Iris pigment epithelial cell (primary cell): ENCODE measurements at regions not wholly inside any gene's neighbourhood (a gene's known extent, or its start where the extent isn't known, plus 50 kb on each side); places are given as distances from the start of the nearest gene placed in this dataset.

Experiments
- DNase-seq: peaks from one replicate; pipeline ENCODE4 v3.0.0-alpha.2; 2011; ENCODE audit warnings: low read depth

GRCh38 chr3:102083473-102083872, 234.2 kb downstream of the NFKBIZ start:
- DNase-seq: no peak

GRCh38 chr3:102084006-102084405, 234.7 kb downstream of the NFKBIZ start:
- DNase-seq: peak; percentile 59

- DNase-seq: no peak
These were observed 235.4 kb downstream of the NFKBIZ start for GRCh38 chr3:102084704-102085103.

GRCh38 chr3:102085431-102086176, 236.3 kb downstream of the NFKBIZ start:
- DNase-seq: no peak

GRCh38 chr3:102087236-102087635, 237.9 kb downstream of the NFKBIZ start:
- no peak for DNase-seq

GRCh38 chr3:102089239-102089638, 239.9 kb downstream of the NFKBIZ start:
- no peak for DNase-seq

GRCh38 chr3:102089904-102090720, 240.8 kb downstream of the NFKBIZ start:
- peak; percentile 83 for DNase-seq

GRCh38 chr3:102090721-102091045, 241.4 kb downstream of the NFKBIZ start:
- DNase-seq: peak; percentile 74

- no peak for DNase-seq
These were observed 242.0 kb downstream of the NFKBIZ start for GRCh38 chr3:102091358-102091757.

GRCh38 chr3:102092617-102093466, 243.5 kb downstream of the NFKBIZ start:
- DNase-seq: peak; percentile 77

- no peak for DNase-seq
These were observed 245.2 kb downstream of the NFKBIZ start for GRCh38 chr3:102094506-102094905.

GRCh38 chr3:102095383-102095782, 246.1 kb downstream of the NFKBIZ start:
- no peak for DNase-seq

GRCh38 chr3:102096066-102096465, 246.8 kb downstream of the NFKBIZ start:
- no peak for DNase-seq

GRCh38 chr3:102098130-102098885, 249.0 kb downstream of the NFKBIZ start:
- DNase-seq: no peak

- DNase-seq: no peak
These were observed 250.6 kb downstream of the NFKBIZ start for GRCh38 chr3:102099913-102100312.

- DNase-seq: no peak
These were observed 253.1 kb downstream of the NFKBIZ start for GRCh38 chr3:102102394-102102793.

- DNase-seq: no peak
These were observed 254.7 kb downstream of the NFKBIZ start for GRCh38 chr3:102104033-102104432.

- DNase-seq: no peak
These were observed 255.9 kb downstream of the NFKBIZ start for GRCh38 chr3:102105193-102105592.

- DNase-seq: peak; percentile 90
These were observed 257.2 kb downstream of the NFKBIZ start for GRCh38 chr3:102106416-102107097.

- DNase-seq: no peak
These were observed 263.5 kb downstream of the NFKBIZ start for GRCh38 chr3:102112704-102113230.
